ENCODE measurements at regions not wholly inside any gene's neighbourhood (a gene's known extent, or its start where the extent isn't known, plus 50 kb on each side); places are given as distances from the start of the nearest gene placed in this dataset.
"Not testable (repeated sequence)": the region's sequence is repeated elsewhere in the genome, so short reads cannot be mapped to it uniquely, and the experiment has no call there.

DNA sequence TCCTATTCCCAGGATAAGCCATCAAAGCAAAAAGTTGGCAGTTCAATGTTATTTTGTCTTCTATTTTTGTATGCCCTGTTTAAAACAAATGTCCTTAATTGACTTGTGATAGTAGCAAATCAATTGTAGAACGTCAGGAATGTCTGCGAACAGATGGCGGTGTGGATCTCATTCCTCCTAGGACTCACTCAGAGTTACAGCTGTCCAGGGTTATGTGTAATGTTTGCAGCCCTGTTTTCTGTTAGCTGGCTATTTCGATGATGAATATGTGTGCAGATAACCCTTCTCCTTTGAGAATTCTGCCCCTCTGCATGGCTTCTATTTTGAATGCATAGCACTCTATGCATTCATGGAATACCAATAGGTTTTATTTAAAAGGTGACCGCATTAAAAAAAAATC, 1248.0 kb upstream of the CNTN5 start:
- CTCF ChIA-PET = no interaction called here
- TF ChIP-seq ZNF622 (IDR thresholded peaks at IDR 0.05) (no peak), SP1 (IDR thresholded peaks at IDR 0.05; ENCODE audit: low read depth, low read length) (no peak), RUNX3 (IDR thresholded peaks at IDR 0.05; ENCODE audit: low read length) (no peak), GABPA (IDR thresholded peaks at IDR 0.05; ENCODE audit: low read depth) (no peak), NFYB (IDR thresholded peaks at IDR 0.05; ENCODE audit: insufficient read depth, low read depth, low read length) (no peak), BRCA1 (IDR thresholded peaks at IDR 0.05; ENCODE audit: low read depth, low read length) (no peak), BHLHE40 (IDR thresholded peaks at IDR 0.05; ENCODE audit: borderline replicate concordance in 1 of 2, low read depth in 2 of 2, low read length in 1 of 2) (no peak), ETV6 (conservative IDR thresholded peaks at IDR 0.05 in 1 of 2, IDR thresholded peaks at IDR 0.05 in 1 of 2; ENCODE audit: borderline replicate concordance in 1 of 2, low read depth in 1 of 2) (no peak)
- no peak overlapping the region for H2AFZ ChIP-seq (ENCODE audit: control insufficient read depth, low read depth, low read length)
- H3K9me3 ChIP-seq (replicated peaks; ENCODE audit: control insufficient read depth, insufficient read depth, low read length) = no peaks in the 10 kb centered on the region
- POLR2A ChIA-PET = no interaction called here
- no peak overlapping the region for H3K9ac ChIP-seq (ENCODE audit: control insufficient read depth, insufficient read depth, low read length)
- no peaks in the 10 kb centered on the region for H4K20me1 ChIP-seq (ENCODE audit: control insufficient read depth, insufficient read depth)
- ATAC-seq = no peak
- FAIRE-seq = no peak
- in situ Hi-C loops (cut with MboI) (no loop called here), intact Hi-C loops (cut with micrococcal nuclease; ENCODE audit: unreplicated experiment) (no loop called here)
- H3K27ac ChIP-seq (ENCODE audit: control insufficient read depth, insufficient read depth) = no peak overlapping the region
- WGBS (ENCODE audit: insufficient coverage, insufficient replicate concordance, low lambda C conversion rate, missing lambda C conversion rate) = 42% methylated on average over 5 of the region's 5 CpGs
- no peaks in the 10 kb centered on the region for H3K36me3 ChIP-seq (ENCODE audit: control insufficient read depth in 2 of 2, insufficient read depth in 2 of 2, low read length in 1 of 2)
- H3K4me2 ChIP-seq (ENCODE audit: control insufficient read depth, insufficient read depth) = no peak overlapping the region
- H3K27me3 ChIP-seq (replicated peaks in 1 of 2; ENCODE audit: control insufficient read depth in 2 of 2, insufficient read depth in 2 of 2, low read length in 1 of 2) = no peaks in the 10 kb centered on the region
- H3K4me1 ChIP-seq (ENCODE audit: control insufficient read depth, insufficient read depth, low read length) = no peaks in the 10 kb centered on the region
- DNase-seq (ENCODE audit: low read depth, low spot score) = no peak
- no peak overlapping the region for H3K4me3 ChIP-seq
- no TSS peak for BruUV-seq (replicated peaks)
- SMC1A ChIA-PET (ENCODE audit: uncharacterized antibody, unreplicated experiment) = interaction anchor here (0.6 kb wide), 1 partner anchor 1309 kb away, joined by 3 read pairs; no protein-coding TSS in a partner anchor
- H3K79me2 ChIP-seq (ENCODE audit: control insufficient read depth, insufficient read depth, low read length) = no peaks in the 10 kb centered on the region
- RAD21 ChIA-PET (ENCODE audit: unreplicated experiment) = no interaction called here

DNA sequence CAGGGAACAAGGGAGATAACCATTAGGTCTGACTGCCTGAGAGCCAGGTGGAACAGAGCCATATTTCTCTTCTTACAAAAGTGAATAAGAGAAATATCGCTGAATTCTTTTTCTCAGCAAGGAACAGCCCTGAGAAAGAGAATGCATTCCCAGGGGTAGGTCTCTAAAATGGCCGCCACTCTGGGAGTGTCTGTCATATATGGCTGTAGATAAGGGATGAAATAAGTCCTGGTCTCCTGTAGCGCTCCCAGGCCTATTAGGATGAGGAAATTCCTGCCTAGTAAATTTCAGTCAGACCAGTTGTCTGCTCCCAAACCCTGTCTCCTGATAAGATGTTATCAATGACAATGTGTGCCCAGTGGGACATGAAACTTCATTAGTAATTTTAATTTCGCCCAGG, 1236.4 kb upstream of the CNTN5 start:
- H3K36me3 ChIP-seq (ENCODE audit: control insufficient read depth in 2 of 2, insufficient read depth in 2 of 2, low read length in 1 of 2); ATAC-seq; H3K4me2 ChIP-seq (ENCODE audit: control insufficient read depth, insufficient read depth); H3K4me1 ChIP-seq (ENCODE audit: control insufficient read depth, insufficient read depth, low read length); RAD21 ChIA-PET (ENCODE audit: unreplicated experiment); H3K9ac ChIP-seq (ENCODE audit: control insufficient read depth, insufficient read depth, low read length); BruUV-seq (replicated peaks); H3K79me2 ChIP-seq (ENCODE audit: control insufficient read depth, insufficient read depth, low read length); SMC1A ChIA-PET (ENCODE audit: uncharacterized antibody, unreplicated experiment); intact Hi-C loops (cut with micrococcal nuclease; ENCODE audit: unreplicated experiment); H4K20me1 ChIP-seq (ENCODE audit: control insufficient read depth, insufficient read depth); H2AFZ ChIP-seq (ENCODE audit: control insufficient read depth, low read depth, low read length); in situ Hi-C loops (cut with MboI); CTCF ChIA-PET; H3K9me3 ChIP-seq (replicated peaks; ENCODE audit: control insufficient read depth, insufficient read depth, low read length); POLR2A ChIA-PET; FAIRE-seq; DNase-seq (ENCODE audit: low read depth, low spot score); H3K27me3 ChIP-seq (replicated peaks in 1 of 2; ENCODE audit: control insufficient read depth in 2 of 2, insufficient read depth in 2 of 2, low read length in 1 of 2); H3K27ac ChIP-seq (ENCODE audit: control insufficient read depth, insufficient read depth); H3K4me3 ChIP-seq: not testable (repeated sequence)
- WGBS (ENCODE audit: insufficient coverage, insufficient replicate concordance, low lambda C conversion rate, missing lambda C conversion rate) = 18% methylated on average over 4 of the region's 4 CpGs

Measured in GM12878 (cell line).